ENCODE measurements at regions not wholly inside any gene's neighbourhood (a gene's known extent, or its start where the extent isn't known, plus 50 kb on each side); places are given as distances from the start of the nearest gene placed in this dataset.

GRCh38 chr9:16316911-16317817, 553.3 kb downstream of the BNC2 start:
- DNase-seq, result no peak

- no peak for DNase-seq
These were observed 551.9 kb downstream of the BNC2 start for GRCh38 chr9:16318516-16319060.

GRCh38 chr9:16319646-16320045, 550.8 kb downstream of the BNC2 start:
- DNase-seq, result no peak

GRCh38 chr9:16320338-16320902, 550.0 kb downstream of the BNC2 start:
- DNase-seq, result no peak

- DNase-seq, result no peak
These were observed 548.9 kb downstream of the BNC2 start for GRCh38 chr9:16321461-16322119.

GRCh38 chr9:16322849-16323248, 547.6 kb downstream of the BNC2 start:
- DNase-seq, result no peak

GRCh38 chr9:16325966-16326365, 544.5 kb downstream of the BNC2 start:
- no peak for DNase-seq

- no peak for DNase-seq
These were observed 542.1 kb downstream of the BNC2 start for GRCh38 chr9:16328349-16328748.

- DNase-seq, result no peak
These were observed 540.8 kb downstream of the BNC2 start for GRCh38 chr9:16329671-16330113.

GRCh38 chr9:16331031-16331430, 539.4 kb downstream of the BNC2 start:
- no peak for DNase-seq

GRCh38 chr9:16331527-16331926, 538.9 kb downstream of the BNC2 start:
- no peak for DNase-seq

- no peak for DNase-seq
These were observed 536.8 kb downstream of the BNC2 start for GRCh38 chr9:16333691-16334090.

GRCh38 chr9:16335788-16336580, 534.5 kb downstream of the BNC2 start:
- DNase-seq, result no peak

GRCh38 chr9:16336833-16337232, 533.6 kb downstream of the BNC2 start:
- no peak for DNase-seq

GRCh38 chr9:16337322-16338029, 533.0 kb downstream of the BNC2 start:
- no peak for DNase-seq

- DNase-seq, result no peak
These were observed 529.3 kb downstream of the BNC2 start for GRCh38 chr9:16341177-16341576.

GRCh38 chr9:16342246-16343020, 528.0 kb downstream of the BNC2 start:
- DNase-seq, result no peak

- no peak for DNase-seq
These were observed 526.9 kb downstream of the BNC2 start for GRCh38 chr9:16343249-16344237.

- no peak for DNase-seq
These were observed 526.1 kb downstream of the BNC2 start for GRCh38 chr9:16344343-16344742.

GRCh38 chr9:16345902-16346301, 524.6 kb downstream of the BNC2 start:
- no peak for DNase-seq

Measured in DMS153 (cell line).